PC-9 (cell line): ENCODE measurements at regions not wholly inside any gene's neighbourhood (a gene's known extent, or its start where the extent isn't known, plus 50 kb on each side); places are given as distances from the start of the nearest gene placed in this dataset.

Experiments
- BruUV-seq: library from RNA; stranded (reverse); fragments of 400-500 nt; replicated peaks from 2 replicates; lab custom pipeline; 2021; lab: Mats Ljungman, UMichigan
- CTCF ChIA-PET: fragments of 300-600 bp; sonication (Branson Sonifier 250); formaldehyde crosslinking; loops from one replicate; lab custom pipeline; 2022; ENCODE audit warnings: antibody characterized with exemption; lab: Charles Lee
- POLR2A ChIA-PET: fragments of 300-600 bp; sonication (Branson Sonifier 250); formaldehyde crosslinking; loops from one replicate; lab custom pipeline; 2022; ENCODE audit warnings: antibody characterized with exemption; ENCODE audit not compliant: unreplicated experiment; lab: Charles Lee
- DNase-seq, 2 experiments: peaks; one replicate each; pipeline versions ENCODE4 v3.0.0 to v3.0.0-alpha.2; 2015 to 2022; ENCODE audit warnings: mixed read lengths in 1 of 2
- H2AFZ ChIP-seq: fragments of 200-600 bp; sonication (generic); 2 replicates; pipeline ENCODE4 v1.8.1; 2017; ENCODE audit warnings: antibody characterized with exemption
- H3F3A ChIP-seq: fragments of 200-600 bp; sonication (generic); 2 replicates; pipeline ENCODE4 v1.8.1; 2017; ENCODE audit warnings: antibody characterized with exemption, mild to moderate bottlenecking, low read depth; ENCODE audit not compliant: insufficient read depth
- H3K27ac ChIP-seq: fragments of 200-600 bp; sonication (generic); 2 replicates; pipeline ENCODE4 v1.6.1; 2016; ENCODE audit warnings: mixed run types
- H3K27me3 ChIP-seq: fragments of 200-600 bp; sonication (generic); 2 replicates; pipeline ENCODE4 v1.6.1; 2016; ENCODE audit warnings: low read depth, mixed run types; ENCODE audit not compliant: insufficient read depth
- H3K36me3 ChIP-seq: fragments of 200-600 bp; sonication (generic); 2 replicates; pipeline ENCODE4 v1.6.1; 2016; ENCODE audit warnings: low read depth, mixed run types
- H3K4me1 ChIP-seq: fragments of 200-600 bp; sonication (generic); replicated peaks from 2 replicates; pipeline ENCODE4 v1.6.1; 2016; ENCODE audit warnings: mixed run types; ENCODE audit not compliant: insufficient read depth
- H3K4me2 ChIP-seq: fragments of 200-600 bp; sonication (generic); 2 replicates; pipeline ENCODE4 v1.6.1; 2017; ENCODE audit warnings: mixed run types
- H3K4me3 ChIP-seq: fragments of 200-600 bp; sonication (generic); 2 replicates; pipeline ENCODE4 v1.6.1; 2016; ENCODE audit warnings: mixed run types
- H3K79me2 ChIP-seq: fragments of 200-600 bp; sonication (generic); 2 replicates; pipeline ENCODE4 v1.6.1; 2017; ENCODE audit warnings: low read depth, mixed run types
- H3K9me2 ChIP-seq: fragments of 200-600 bp; sonication (generic); 2 replicates; pipeline ENCODE4 v1.8.1; 2017; ENCODE audit warnings: mild to moderate bottlenecking; ENCODE audit not compliant: insufficient read depth
- H3K9me3 ChIP-seq: fragments of 200-600 bp; sonication (generic); 2 replicates; pipeline ENCODE4 v1.8.1; 2016; ENCODE audit warnings: low read depth; ENCODE audit not compliant: insufficient read depth
- H4K20me1 ChIP-seq: fragments of 200-600 bp; sonication (generic); 2 replicates; pipeline ENCODE4 v1.8.1; 2017; ENCODE audit not compliant: insufficient read depth
- EZH2 ChIP-seq: fragments of 200-600 bp; sonication (generic); IDR thresholded peaks from 2 replicates; pipeline ENCODE4 v1.8.0; 2017; ENCODE audit warnings: antibody characterized with exemption, low read depth
- intact Hi-C: fragments of 100-400 bp; cut with micrococcal nuclease; formaldehyde crosslinking; loops from one replicate; pipeline ENCODE4 v1.10.0; 2022; ENCODE audit not compliant: unreplicated experiment
- TF ChIP-seq, protein P1 (sequence below): fragments of 200-600 bp; sonication (generic); conservative IDR thresholded peaks from 2 replicates; pipeline ENCODE4 v1.6.1; 2017; ENCODE audit warnings: mixed run types, antibody characterized with exemption, mild to moderate bottlenecking, moderate library complexity

DNA sequence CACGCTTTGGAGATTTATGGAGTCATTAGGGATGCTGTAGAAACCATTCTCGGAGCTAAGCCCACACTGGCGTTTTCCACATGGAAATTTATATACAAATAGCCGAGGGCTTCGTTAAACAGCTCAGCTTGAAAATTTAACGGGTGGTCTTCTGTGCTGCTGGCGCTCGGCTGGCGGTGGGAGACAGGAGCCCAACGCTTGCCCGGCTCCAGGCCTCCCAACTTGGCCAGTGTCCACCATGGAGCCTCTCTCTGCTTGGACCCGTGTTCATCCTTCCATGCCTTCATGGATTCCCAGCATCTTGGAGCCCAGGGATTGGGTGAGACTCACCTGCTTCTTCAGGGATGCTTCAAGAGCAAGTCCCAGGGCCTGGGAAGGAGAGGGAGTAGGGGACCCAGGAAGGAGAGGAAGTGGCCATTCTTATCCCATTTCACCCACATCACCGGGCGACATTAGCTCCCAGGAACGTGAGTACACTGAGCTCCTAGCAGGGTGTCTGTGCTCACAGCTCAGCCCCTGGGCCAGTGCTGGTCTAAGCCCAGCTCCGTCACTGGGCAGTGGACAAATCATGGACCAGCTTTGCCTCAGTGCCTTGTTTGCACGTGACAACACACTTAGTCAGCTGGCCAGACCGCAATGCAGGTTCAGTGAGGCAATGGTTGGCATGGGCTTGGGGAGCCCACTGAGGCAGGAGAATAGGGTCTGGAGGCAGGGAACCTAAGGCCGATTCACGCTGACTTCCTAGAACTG lies 944.3 kb downstream of the BRD1 start:
- no peak overlapping the region for H3K27ac ChIP-seq
- no peaks in the 10 kb centered on the region for H3K79me2 ChIP-seq
- H3K4me2 ChIP-seq = no peak overlapping the region
- POLR2A ChIA-PET = no interaction called here
- intact Hi-C loops = no loop called here
- peaks cover 63% of the 10 kb centered on the region for H3K27me3 ChIP-seq
- no peak overlapping the region for H2AFZ ChIP-seq
- H3K36me3 ChIP-seq = no peaks in the 10 kb centered on the region
- CTCF ChIA-PET = no interaction called here
- H4K20me1 ChIP-seq = no peaks in the 10 kb centered on the region
- 0 out of 2 replicates have a peak, but pooled peaks cover 4% of the 10 kb centered on the region for H3F3A ChIP-seq
- H3K4me1 ChIP-seq = no peaks in the 10 kb centered on the region
- no peak for TF ChIP-seq EZH2
- TF ChIP-seq, protein P1, sequence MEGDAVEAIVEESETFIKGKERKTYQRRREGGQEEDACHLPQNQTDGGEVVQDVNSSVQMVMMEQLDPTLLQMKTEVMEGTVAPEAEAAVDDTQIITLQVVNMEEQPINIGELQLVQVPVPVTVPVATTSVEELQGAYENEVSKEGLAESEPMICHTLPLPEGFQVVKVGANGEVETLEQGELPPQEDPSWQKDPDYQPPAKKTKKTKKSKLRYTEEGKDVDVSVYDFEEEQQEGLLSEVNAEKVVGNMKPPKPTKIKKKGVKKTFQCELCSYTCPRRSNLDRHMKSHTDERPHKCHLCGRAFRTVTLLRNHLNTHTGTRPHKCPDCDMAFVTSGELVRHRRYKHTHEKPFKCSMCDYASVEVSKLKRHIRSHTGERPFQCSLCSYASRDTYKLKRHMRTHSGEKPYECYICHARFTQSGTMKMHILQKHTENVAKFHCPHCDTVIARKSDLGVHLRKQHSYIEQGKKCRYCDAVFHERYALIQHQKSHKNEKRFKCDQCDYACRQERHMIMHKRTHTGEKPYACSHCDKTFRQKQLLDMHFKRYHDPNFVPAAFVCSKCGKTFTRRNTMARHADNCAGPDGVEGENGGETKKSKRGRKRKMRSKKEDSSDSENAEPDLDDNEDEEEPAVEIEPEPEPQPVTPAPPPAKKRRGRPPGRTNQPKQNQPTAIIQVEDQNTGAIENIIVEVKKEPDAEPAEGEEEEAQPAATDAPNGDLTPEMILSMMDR = no peak
- no peak overlapping the region for H3K4me3 ChIP-seq
- no peak for DNase-seq
- H3K9me2 ChIP-seq = no peaks in the 10 kb centered on the region
- no peaks in the 10 kb centered on the region; the same call in 1 of the 2 replicates for H3K9me3 ChIP-seq
- BruUV-seq = no TSS peak

DNA sequence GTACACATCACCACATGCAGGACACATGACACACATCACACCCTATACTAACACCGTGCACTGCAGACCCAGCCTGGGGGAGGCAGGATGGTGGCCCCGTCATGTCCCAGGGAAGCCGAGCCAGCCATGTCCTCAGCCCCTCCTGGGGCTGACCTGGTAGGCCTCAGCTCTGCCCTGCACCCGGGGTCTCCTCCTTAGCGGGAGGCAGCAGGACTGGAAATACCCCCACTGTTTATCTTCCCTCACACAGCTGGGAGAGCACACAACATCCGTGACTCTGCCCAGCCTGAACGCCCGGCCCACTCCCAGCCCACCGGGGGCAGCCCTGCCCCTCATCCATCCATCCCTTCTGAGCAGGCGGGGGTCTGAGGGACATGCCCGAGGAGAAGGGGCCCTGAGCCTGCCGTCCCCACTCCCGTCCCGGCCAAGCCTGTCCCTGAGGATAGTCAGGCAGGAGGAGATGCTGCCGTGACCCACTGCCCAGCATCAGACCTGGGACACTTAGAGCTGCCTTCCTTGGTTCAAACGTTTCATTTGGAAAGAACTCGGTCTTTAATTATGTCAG lies 945.0 kb downstream of the BRD1 start:
- H3K4me2 ChIP-seq = no peak overlapping the region
- BruUV-seq = no TSS peak
- H3K4me3 ChIP-seq = no peak overlapping the region
- POLR2A ChIA-PET = no interaction called here
- H3K4me1 ChIP-seq = no peaks in the 10 kb centered on the region
- DNase-seq = no peak
- no peak overlapping the region for H2AFZ ChIP-seq
- no peak overlapping the region for H3K27ac ChIP-seq
- peaks cover 61% of the 10 kb centered on the region for H3K27me3 ChIP-seq
- no peaks in the 10 kb centered on the region for H3K36me3 ChIP-seq
- CTCF ChIA-PET = no interaction called here
- 0 out of 2 replicates have a peak, but pooled peaks cover 4% of the 10 kb centered on the region for H3F3A ChIP-seq
- H3K79me2 ChIP-seq = no peaks in the 10 kb centered on the region
- H4K20me1 ChIP-seq = 0 out of 2 replicates have a peak, but pooled peaks cover under 1% of the 10 kb centered on the region
- intact Hi-C loops = no loop called here
- H3K9me3 ChIP-seq = no peaks in the 10 kb centered on the region; the same call in 1 of the 2 replicates
- H3K9me2 ChIP-seq = no peaks in the 10 kb centered on the region
- TF ChIP-seq, protein P1 = no peak
- TF ChIP-seq EZH2 = no peak

GRCh38 chr22:48881326-48881980 lies 946.2 kb downstream of the BRD1 start:
- Histone ChIP-seq H3K36me3 (no peaks in the 10 kb centered on the region), H3K27ac (no peak overlapping the region), H3K4me1 (no peaks in the 10 kb centered on the region), H3F3A (0 out of 2 replicates have a peak, but pooled peaks cover 4% of the 10 kb centered on the region), H4K20me1 (0 out of 2 replicates have a peak, but pooled peaks cover 5% of the 10 kb centered on the region), H3K79me2 (no peaks in the 10 kb centered on the region), H3K27me3 (peaks cover 61% of the 10 kb centered on the region), H3K9me3 (no peaks in the 10 kb centered on the region; the same call in 1 of the 2 replicates), H3K9me2 (no peaks in the 10 kb centered on the region), H3K4me3 (no peak overlapping the region), H2AFZ (no peak overlapping the region), H3K4me2 (no peak overlapping the region)
- BruUV-seq = no TSS peak
- intact Hi-C loops = no loop called here
- ChIA-PET POLR2A (no interaction called here), CTCF (no interaction called here)
- DNase-seq = no peak
- TF ChIP-seq, protein P1 = no peak
- no peak for TF ChIP-seq EZH2
